ENCODE measurements at regions not wholly inside any gene's neighbourhood (a gene's known extent, or its start where the extent isn't known, plus 50 kb on each side); places are given as distances from the start of the nearest gene placed in this dataset.

- TF ChIP-seq POLR2A (IDR thresholded peaks at IDR 0.05) (no peak), EP300 (IDR thresholded peaks at IDR 0.05) (no peak)
- TF ChIP-seq, protein P1, sequence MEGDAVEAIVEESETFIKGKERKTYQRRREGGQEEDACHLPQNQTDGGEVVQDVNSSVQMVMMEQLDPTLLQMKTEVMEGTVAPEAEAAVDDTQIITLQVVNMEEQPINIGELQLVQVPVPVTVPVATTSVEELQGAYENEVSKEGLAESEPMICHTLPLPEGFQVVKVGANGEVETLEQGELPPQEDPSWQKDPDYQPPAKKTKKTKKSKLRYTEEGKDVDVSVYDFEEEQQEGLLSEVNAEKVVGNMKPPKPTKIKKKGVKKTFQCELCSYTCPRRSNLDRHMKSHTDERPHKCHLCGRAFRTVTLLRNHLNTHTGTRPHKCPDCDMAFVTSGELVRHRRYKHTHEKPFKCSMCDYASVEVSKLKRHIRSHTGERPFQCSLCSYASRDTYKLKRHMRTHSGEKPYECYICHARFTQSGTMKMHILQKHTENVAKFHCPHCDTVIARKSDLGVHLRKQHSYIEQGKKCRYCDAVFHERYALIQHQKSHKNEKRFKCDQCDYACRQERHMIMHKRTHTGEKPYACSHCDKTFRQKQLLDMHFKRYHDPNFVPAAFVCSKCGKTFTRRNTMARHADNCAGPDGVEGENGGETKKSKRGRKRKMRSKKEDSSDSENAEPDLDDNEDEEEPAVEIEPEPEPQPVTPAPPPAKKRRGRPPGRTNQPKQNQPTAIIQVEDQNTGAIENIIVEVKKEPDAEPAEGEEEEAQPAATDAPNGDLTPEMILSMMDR (IDR thresholded peaks at IDR 0.05): no peak
These were observed 1424.9 kb downstream of the LRFN5 start for GRCh38 chr14:43031598-43031997.
